ENCODE measurements at regions not wholly inside any gene's neighbourhood (a gene's known extent, or its start where the extent isn't known, plus 50 kb on each side); places are given as distances from the start of the nearest gene placed in this dataset.
"Not testable (repeated sequence)": the region's sequence is repeated elsewhere in the genome, so short reads cannot be mapped to it uniquely, and the experiment has no call there.

DNA sequence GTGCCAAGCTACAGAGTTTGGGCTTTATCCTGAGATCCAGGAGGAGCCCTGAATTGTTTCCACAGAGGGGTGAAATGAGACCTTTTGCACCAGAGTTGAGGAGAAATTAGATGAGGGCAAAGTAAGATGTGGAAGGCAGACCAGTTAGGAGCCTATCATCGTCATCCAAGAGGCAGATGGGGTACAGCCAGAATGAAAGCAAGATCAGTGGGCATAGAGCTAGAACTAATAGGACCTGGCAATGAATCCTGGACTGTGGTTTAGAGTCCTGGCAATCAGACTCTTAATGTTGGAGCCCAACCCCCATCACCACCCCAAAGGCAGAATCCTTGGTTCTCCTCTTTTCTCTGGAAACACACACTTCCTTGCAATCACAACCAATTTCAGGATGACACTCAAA is 166.6 kb upstream of the HMGA2 start:
- DNase-seq: no peak

DNA sequence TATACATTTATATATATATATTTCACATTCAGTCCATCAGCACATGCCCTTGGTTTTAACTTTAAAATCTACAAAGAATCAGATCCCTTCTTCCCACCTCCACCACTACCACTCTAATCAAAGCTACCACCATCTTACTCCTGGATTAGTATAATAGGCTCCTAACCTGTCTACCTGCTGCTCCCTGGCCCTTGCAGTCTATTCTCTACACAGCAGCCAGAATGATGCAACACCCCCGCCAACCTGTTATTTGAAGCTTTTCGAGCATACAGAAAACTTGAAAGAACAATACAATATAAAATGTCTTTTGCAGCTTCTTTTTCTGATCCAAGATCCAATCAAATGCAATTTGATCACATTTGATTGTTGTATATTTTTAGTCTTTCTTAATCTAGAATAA is 165.9 kb upstream of the HMGA2 start:
- DNase-seq: no peak

DNA sequence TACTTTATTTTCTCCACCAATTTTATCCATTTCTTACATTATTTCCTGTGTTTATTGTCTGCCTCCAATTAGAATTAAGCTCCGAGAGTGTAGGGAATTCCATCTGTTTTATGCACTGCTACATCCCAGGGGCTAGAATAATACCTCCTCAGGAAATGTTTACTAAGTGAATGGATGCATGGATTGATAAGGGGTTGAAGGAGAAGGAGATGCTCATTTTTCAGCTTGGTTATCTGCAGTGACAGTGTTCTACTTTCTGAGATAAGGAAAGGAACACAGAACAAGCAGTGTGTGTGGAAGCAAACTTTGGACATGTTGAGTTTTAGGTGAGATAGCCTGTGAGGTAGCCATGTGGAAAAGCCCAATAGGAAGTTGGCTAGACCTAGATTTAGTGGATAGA is 164.6 kb upstream of the HMGA2 start:
- no peak for DNase-seq

DNA sequence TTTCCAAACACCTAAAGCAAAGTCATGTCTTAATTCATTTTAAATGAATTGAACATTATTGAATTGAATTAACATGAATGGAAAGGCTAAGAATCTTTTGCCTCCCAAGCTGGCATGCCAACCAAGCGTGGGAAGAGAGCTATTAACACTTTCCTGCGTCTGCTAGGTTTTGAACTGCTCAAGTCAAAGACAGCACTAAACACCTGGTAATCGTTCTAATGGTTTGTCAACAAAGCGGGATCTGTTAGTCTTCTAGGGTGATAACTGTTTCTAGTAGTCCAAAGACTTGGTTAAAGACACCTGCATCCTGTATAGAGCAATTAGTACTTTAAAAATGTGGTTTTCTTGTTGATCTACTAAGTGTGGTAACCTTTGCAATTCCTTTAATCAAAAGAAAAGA is 164.2 kb upstream of the HMGA2 start:
- DNase-seq: no peak

DNA sequence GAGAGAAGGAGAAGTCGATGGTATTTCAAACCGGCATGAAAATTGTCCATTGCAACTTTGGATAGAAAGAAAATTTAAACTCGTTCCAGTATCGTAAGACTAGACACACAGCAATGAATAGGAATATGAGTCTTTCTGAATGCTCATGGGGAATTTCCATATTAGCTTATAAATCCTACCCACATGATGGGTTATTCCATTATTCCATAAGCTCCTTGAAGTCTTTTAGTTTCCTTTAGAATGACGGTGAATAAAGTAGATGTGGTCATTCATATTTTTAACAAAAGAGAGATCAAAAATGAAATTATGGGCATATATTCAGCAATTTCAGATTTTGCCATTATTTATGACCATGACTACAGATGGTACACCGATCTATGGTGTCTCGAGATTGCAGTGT is 163.4 kb upstream of the HMGA2 start:
- DNase-seq: no peak

DNA sequence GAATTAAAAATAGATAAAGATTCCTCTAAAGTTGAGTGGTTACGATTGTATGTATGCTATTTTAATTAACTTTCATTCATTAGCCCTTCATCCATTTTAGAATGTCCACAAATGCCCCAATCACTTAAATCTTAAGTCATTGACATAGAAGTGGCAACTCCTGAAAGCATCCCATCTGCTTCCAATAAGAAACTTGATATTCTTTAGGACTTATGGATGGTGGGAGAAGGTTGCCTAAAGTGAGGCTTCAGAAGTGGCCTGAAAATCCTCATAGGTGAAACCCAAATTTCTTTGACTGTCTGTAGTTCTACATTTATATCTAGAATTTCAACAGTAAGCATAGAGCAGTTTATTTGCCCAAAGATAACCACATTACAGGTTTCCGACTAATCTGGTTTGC is 161.7 kb upstream of the HMGA2 start:
- no peak for DNase-seq

DNA sequence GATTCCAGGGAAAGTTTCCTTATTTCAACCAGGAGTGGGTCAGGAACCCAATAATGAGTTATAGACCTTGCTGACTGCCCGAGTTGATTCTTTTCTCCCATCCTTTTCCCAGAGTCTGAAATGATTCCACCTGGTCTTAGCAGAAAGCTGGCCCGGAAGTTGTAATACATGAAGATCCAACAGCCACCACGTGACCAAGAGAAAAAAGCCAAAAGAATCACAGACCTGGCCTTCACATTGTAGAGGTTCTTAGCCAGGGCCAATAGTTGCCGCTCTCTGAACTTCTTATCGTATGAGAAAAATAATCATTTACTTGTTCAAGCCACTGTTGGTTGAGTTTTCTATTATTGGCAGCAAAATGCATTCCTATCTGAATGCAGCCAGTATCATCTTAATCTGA is 161.2 kb upstream of the HMGA2 start:
- no peak for DNase-seq

DNA sequence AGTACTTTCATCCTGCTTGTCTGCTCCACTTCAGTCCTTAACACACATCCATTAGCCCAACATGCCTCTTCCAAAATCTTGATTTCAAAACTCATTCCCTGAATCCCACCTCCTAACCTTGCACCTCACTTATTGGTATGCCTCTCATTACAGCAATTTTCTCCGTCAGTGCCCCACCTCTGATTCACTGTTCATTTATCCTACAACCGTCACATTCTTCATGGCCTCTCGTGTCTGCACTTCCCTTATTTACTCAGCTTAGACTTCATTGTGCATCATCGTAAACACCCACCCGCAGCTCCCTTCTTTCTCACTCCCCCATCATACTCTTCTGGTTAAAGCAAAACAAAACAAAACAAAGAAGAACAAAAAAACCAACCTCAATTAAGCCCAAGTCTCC is 160.6 kb upstream of the HMGA2 start:
- DNase-seq: no peak

DNA sequence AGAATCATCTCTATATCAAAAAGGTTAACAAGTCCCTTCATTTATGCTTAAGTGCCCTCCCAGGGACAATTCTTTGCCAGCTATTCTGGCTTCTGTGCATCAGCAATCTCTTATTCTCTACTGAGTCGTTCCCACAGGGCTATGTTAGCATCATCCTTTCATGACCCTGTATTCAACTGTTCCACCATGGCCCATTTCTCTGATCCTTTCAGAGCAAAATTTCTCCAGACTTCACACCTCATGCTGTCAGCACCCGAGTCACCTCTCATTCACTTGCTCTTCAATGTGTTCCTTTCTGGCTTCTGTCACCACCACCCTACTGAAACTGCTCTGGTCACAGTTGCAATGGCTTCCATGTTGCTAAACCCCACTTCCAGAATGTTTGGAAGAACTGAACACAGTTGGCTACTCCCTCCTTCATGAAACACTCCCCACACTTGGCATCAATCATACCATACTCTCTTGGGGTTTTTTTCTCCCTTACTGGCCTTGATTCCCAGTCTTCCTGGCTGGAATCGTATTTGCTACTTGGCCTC is 159.5 kb upstream of the HMGA2 start:
- no peak for DNase-seq

DNA sequence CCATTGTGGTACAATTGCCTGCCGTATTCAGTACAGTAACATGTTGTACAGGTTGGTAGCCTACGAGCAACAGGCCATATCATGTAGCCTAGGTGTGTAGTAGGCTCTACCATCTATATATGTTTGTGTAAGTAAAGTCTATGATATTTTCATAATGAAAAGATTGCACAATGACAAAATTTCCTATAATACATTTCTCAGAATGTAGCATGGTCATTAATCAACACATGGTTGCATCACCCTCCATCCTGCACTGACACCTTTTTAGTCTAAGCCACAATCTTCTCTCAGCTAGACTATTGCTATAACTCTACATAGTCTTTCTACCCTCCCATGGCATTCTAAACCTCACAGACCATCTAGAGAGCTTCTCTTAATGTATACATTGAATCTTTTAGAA is 158.5 kb upstream of the HMGA2 start:
- DNase-seq: no peak

DNA sequence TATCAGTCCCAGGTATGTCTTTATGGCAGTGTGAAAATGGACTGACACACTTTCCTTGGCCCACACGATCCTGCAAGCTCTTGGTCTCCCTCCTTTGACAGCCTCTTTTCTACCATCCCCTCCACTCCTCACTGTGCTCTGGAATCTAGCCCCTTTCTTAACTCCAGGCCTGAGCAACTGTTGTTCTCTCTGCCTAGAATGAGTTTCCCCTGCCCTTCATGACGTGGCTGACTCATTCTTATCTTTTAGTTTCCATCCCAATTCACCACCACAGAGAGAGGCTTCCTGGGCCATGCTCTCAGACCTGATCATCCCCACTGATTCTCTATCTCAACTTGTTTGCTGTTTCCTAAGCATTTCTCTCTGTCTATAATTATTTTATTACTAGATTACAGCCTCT is 157.4 kb upstream of the HMGA2 start:
- DNase-seq: no peak

DNA sequence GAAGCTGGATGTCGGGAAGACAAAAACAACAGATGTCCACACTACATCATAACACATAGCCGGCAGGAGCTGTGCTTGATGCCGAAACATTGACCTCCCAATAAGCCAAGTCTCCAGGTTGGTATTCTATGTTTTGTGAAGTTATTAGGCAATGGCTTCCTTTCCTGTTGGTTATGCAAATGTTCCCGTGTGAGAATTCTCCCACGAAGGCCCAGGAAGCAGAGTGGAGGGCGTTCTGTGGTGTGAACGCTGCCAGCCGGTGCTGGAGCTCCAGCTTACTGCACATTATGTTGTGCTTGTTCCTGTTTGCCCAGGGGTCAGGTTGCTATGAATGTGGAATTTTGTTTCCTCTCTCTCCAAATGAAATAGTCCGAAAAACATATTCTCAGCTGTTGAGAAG is 156.4 kb upstream of the HMGA2 start:
- no peak for DNase-seq

DNA sequence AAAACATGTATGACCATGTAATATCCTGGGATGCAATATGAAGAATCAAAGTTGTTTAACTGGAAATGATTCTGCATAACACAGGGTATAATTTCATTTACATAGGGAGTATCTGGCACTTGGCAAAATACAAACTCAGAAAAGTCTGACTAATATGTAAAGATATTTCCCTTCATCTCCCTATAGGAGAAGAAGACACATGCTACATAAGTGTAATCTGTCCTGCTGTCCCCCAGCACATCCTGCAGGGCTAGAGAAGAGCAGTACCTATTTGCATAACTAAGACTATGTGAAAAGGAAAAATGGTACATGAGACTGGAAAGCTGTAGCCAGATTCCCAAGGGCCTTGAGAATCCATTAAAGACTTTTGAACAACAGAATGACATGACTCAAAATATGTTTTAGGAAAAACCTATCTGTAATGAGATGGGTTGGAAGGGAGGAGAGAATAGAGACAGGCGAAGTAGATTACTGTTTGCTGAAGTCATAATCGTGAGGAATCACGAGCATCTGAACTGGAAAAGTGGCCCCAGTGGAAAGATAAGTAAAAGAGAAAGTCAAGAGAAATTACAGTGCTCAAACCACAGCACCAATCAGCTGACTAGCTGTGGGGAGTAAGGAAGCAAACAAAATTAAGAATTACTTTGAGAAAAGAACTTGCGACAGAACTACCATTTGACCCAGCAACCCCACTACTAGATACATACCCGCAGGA is 155.1 kb upstream of the HMGA2 start:
- no peak for DNase-seq

DNA sequence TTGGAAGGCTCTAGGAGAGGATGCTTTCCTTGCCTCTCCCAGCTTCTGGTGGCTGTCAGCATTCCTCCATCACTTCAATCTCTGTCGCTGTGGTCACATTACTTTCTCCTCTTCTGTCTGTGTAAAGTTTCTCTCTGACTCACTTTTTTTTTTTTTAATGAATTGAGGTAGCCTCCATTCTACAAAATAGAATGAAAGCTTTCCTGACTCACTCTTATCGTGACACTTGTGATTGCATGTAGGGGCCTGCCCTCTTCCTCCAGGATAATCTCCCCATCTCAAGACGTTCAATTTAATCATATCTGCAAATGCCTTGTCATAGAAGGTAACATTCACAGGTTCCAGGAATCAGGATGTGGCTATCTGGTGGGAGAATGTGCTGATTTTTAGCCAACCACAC is 153.5 kb upstream of the HMGA2 start:
- no peak for DNase-seq

DNA sequence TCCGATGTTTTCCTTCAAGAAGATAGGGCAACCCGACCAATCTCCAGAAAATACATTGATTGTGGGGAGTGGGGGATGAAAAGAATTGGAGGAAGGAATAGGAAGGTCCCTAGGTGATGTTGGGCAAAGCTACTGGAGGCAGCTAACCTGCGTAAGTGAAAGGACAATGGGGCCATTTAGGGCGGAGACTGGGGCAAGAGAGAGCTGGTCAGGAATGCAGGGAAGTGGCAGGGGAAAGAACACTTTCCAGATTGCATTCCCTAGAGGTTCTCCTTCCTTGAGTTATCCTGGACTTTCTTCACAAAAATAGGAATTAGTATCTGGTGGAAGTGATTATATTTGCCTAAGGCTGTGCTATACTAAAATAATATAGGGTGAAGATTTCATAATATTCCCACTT is 151.8 kb upstream of the HMGA2 start:
- no peak for DNase-seq

DNA sequence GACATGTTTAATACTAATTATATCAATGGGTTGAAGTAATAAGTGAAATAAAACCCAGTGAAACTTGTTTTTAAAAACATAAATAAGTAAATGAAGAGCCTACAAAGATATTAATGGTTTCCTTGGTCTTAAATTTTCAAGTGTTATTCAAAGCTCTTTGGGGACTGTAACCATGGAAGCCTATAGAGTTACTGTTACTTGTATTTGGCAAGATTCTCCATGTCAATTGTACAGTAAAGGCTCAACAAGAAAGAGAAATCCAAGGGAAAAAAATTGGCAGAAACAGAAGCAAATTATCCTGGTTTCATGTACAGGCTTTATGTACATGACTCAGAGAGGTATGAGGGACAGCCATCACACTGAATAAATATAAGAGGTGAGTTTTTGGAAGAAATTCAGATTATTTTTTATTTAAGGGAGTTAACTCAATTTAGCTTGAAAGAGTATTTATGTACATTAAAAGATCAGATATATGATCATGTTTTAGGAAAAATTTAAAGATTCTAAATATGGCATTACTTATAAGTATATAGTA is 151.1 kb upstream of the HMGA2 start:
- no peak for DNase-seq

DNA sequence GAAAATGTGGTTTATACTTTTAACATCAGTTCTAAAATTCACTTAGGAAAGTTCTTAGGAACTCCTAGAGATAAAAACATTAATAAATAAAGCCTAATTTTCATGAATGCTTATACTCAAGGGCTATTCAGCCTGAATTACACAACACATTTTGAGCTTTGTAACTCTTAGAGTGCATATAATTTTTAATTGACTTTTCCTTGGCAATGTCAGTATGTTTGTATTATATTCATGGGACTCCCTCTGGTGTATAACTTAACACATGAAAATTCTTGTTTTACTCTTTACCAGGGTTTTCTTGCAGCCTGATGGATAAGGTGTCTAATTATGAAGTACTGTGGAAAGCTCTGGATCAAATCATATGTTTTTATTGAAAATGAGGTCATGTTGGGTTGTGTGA is 150.6 kb upstream of the HMGA2 start:
- no peak for DNase-seq

DNA sequence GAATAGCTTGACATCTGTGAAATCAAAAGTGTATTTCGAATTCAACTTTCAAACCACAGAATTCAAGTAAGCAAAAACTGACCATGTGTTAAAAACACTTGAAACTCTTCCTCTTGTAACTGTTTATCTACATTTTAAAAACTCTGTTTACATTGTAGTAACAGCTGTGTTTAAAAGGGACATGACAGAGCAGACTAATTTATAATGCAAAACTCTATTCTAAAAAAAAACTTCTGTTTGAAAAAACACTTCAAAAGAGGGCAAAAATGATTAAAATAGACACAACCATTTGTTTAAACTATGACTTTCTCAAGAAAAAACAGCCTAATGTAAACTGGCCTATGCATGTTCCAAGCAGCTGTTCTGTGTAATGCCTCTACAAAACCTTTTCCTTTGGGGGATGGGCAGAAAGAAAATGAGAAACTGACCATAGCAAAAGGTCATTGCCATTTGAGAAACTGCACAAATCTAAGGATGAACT is 149.1 kb upstream of the HMGA2 start:
- no peak for DNase-seq

DNA sequence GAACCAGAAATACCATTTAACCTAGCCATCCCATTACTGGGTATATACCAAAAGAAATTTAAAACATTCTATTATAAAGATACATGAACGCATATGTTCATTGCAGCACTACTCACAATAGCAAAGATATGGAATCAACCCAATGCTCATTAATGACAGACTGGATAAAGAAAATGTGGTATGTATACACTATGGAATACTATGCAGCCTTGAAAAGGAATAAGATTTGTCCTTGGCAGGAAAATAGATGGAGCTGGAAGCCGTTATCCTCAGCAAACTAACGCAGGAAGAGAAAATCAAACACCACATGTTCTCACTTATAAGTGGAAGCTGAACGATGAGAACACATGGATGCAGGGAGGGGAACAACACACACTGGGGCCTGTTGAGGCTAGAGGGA is 146.1 kb upstream of the HMGA2 start:
- DNase-seq: not testable (repeated sequence)

DNA sequence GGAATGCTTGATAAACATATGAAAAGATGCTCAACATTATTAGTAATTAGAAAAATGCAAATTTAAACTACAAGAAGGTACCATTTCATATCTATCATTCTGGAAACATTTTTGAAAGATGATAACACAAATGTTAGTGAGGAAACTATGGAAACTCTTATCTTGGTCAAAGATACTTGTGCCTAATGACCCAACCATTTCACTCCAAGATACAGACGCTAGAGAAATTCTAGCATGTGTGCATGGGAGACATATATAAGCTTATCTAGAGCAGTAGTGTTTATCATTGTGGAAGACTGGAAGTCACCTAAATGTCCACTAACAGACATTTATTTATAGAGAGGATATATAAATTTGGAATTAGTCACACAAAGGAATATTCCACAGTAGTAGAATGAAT is 143.1 kb upstream of the HMGA2 start:
- no peak for DNase-seq

DNA sequence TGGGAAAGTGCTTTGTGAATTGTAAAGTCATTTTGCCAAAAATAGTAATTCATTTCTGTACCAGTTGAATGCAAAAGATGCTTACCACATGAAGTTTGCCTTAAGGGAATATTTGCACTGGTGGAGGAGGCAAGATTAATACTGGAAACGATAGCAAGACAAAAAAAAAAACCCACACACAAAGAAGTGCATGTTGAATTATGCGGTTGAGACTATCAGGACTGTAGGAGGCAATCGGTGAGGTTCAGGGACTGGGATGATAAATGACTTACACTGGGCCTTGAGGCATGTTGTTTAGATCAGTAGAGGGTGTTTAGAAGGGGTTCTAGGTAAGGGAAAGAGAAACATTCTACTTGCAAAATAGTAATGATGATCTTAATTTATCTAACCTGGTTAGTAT is 142.2 kb upstream of the HMGA2 start:
- no peak for DNase-seq

DNA sequence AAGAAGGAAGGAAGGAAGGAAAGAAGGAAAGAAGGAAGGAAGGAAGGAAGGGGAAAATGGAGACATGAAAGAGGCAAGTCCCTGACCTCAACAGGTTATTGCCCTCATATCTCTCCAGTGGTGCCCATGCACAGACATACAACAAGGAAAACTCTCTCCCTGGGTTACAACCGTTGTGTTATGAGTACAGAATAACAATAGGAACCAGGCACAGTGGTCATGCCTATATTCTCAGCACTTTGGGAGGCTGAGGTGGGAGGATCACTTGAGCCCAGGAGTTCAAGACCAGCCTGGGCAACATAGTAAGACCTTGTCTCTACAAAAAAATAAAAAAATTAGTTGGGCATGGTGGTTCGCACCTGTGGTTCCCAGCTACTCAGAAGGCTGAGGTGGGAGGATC is 139.4 kb upstream of the HMGA2 start:
- no peak for DNase-seq

DNA sequence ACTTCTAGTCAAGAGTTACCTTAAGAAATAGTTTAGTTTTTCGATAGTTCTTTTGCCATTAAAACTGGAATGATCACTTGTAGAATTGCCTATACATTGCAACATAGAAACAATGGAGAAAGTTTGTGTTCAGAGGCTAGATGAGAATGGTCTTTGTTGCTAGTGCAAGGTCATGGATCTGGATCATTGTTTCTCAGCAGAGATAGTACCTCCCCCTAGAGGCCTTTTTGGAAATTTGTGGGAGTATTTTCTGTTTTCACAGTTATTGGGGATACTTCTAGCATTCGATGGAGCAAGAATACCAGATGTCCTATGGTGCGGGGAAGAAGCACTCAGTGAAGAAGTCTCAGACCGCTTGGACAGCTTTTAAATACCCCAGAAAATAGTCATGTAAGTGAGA is 138.8 kb upstream of the HMGA2 start:
- no peak for DNase-seq

DNA sequence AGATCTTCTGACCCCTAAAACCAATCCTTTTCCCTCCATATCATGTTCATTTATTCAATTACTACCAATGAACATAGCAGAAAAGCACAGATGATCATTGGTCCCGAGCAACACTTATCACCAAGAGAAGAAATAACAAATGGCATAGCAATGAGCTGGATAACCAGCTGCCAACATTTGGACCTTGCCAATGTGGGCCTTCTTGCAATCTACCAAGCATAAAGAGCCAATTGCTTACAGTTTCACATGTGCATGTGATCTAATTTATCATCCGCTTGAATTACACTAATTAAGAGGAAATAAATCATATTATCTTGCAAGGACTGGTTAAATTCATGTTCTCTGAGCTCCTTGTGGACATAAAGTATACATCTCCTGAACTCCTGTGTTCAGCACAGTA is 134.8 kb upstream of the HMGA2 start:
- no peak for DNase-seq

DNA sequence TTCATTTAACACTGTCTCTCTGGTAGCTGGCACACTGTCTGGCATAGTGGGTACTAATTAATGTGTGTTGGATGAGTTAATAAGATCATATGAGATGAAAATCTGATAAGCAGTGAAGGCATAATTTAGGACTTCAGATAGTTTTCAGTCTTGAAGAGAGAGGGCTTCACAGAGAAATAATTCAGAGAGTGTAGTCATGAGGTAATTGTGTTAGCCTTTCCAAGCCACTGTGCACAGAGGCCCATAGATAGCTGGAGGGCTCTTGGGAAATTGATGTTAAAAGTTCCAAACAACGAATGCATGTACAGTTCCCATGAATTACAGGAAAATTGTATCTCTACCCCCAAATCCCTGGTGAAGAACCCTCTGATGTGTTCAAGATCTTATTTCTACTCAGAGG is 133.8 kb upstream of the HMGA2 start:
- DNase-seq: no peak

Measured in NCI-H69 (cell line).